ENCODE measurements at regions not wholly inside any gene's neighbourhood (a gene's known extent, or its start where the extent isn't known, plus 50 kb on each side); places are given as distances from the start of the nearest gene placed in this dataset.

- H3K9me3 ChIP-seq: no peaks in the 10 kb centered on the region
- no peak for ATAC-seq
- intact Hi-C loops (cut with DNase I): no loop called here
- no peak overlapping the region for H3K27ac ChIP-seq
- peaks cover 0 to 4% (median 0%) of the 10 kb centered on the region in 3 donors for H3K27me3 ChIP-seq (ENCODE audit: insufficient read depth in 3 of 3, low read length in 2 of 3)
- no peak overlapping the region for H3K4me3 ChIP-seq
- no peak for TF ChIP-seq CTCF (IDR thresholded peaks at IDR 0.05)
- no peaks in the 10 kb centered on the region for H3K4me1 ChIP-seq
- no peaks in the 10 kb centered on the region for H3K36me3 ChIP-seq (ENCODE audit: insufficient read depth in 1 of 2, low read depth in 1 of 2)
- DNase-seq: no peak
- WGBS, 3 donors: 88 to 95% (median 93%) methylated on average over 1 of the region's 1 CpG
Measured at GRCh38 chr7:94094298-94094697, 90.1 kb upstream of the BET1 start.

- Histone ChIP-seq H3K4me3 (no peak overlapping the region), H3K36me3 (ENCODE audit: insufficient read depth in 1 of 2, low read depth in 1 of 2) (no peaks in the 10 kb centered on the region), H3K27ac (no peak overlapping the region), H3K4me1 (no peaks in the 10 kb centered on the region), H3K27me3 (ENCODE audit: insufficient read depth in 3 of 3, low read length in 2 of 3) (peaks cover 0 to 4% (median 0%) of the 10 kb centered on the region in 3 donors), H3K9me3 (no peaks in the 10 kb centered on the region)
- ATAC-seq (no peak), DNase-seq (no peak)
- TF ChIP-seq CTCF (IDR thresholded peaks at IDR 0.05): no peak
- intact Hi-C loops (cut with DNase I): no loop called here
- WGBS, 3 donors: 74 to 80% (median 76%) methylated on average over 5 of the region's 5 CpGs
Measured at GRCh38 chr7:94095316-94096009, 91.3 kb upstream of the BET1 start.

- 81 to 91% (median 86%) methylated on average over 1 of the region's 1 CpG for WGBS, 3 donors
- ATAC-seq (no peak), DNase-seq (no peak)
- Histone ChIP-seq H3K27me3 (ENCODE audit: insufficient read depth in 3 of 3, low read length in 2 of 3) (peaks cover 0 to 4% (median 0%) of the 10 kb centered on the region in 3 donors), H3K9me3 (peaks cover 3% of the 10 kb centered on the region), H3K4me1 (no peaks in the 10 kb centered on the region), H3K4me3 (no peak overlapping the region), H3K36me3 (ENCODE audit: insufficient read depth in 1 of 2, low read depth in 1 of 2) (no peaks in the 10 kb centered on the region), H3K27ac (no peak overlapping the region)
- no peak for TF ChIP-seq CTCF (IDR thresholded peaks at IDR 0.05)
- intact Hi-C loops (cut with DNase I): no loop called here
Measured at GRCh38 chr7:94099679-94100078, 95.5 kb upstream of the BET1 start.

GRCh38 chr7:94100723-94101345, 96.7 kb upstream of the BET1 start:
- ATAC-seq: no peak
- H3K36me3 ChIP-seq (ENCODE audit: insufficient read depth in 1 of 2, low read depth in 1 of 2): no peaks in the 10 kb centered on the region
- TF ChIP-seq CTCF (IDR thresholded peaks at IDR 0.05): no peak
- H3K9me3 ChIP-seq: peaks cover 3% of the 10 kb centered on the region
- no peaks in the 10 kb centered on the region for H3K4me1 ChIP-seq
- no peak overlapping the region for H3K4me3 ChIP-seq
- no peaks in the 10 kb centered on the region for H3K27me3 ChIP-seq (ENCODE audit: insufficient read depth in 3 of 3, low read length in 2 of 3)
- intact Hi-C loops (cut with DNase I): no loop called here
- H3K27ac ChIP-seq: no peak overlapping the region
- 95 to 97% (median 97%) methylated on average over 27 of the region's 27 CpGs for WGBS, 3 donors
- DNase-seq: no peak

All from psoas muscle (tissue), 7 donors.